GM18951 (cell line): ENCODE measurements at regions not wholly inside any gene's neighbourhood (a gene's known extent, or its start where the extent isn't known, plus 50 kb on each side); places are given as distances from the start of the nearest gene placed in this dataset.
"Not testable (repeated sequence)": the region's sequence is repeated elsewhere in the genome, so short reads cannot be mapped to it uniquely, and the experiment has no call there.

Experiments used
- POLR2A ChIP-seq: IDR thresholded peaks from 4 replicates; pipeline ENCODE4 v1.6.1; 2011; ENCODE audit warnings: mild to moderate bottlenecking; ENCODE audit not compliant: insufficient read length, insufficient read depth; ENCODE audit errors: extremely low read depth
- in situ Hi-C: fragments of 300-500 bp; cut with MboI; formaldehyde crosslinking; loops from one replicate; pipeline ENCODE4 v1.12.0; 2022; ENCODE audit warnings: low sequenced_read_pairs, mixed read lengths, inconsistent platforms; ENCODE audit not compliant: unreplicated experiment

DNA sequence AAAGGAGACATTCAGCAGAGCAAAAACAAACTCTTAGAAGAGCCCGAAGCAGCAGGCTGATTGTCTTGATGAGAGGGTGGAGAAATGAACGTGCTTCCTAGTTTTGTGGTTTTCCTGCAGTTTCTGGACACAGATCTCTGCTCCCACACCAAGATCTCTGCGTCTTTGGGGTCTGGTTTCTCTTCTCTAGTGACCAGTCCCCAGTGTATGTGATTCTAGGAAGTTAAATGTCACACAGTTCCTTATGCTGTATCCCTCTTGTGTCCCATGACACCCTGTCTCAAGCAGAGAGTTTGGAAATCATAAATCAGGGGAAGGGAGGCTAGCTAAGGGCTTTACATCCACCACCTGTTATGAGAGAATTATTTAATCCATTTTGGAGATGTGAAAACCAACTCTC lies 55.4 kb upstream of the KLF14 start:
- no peak for TF ChIP-seq POLR2A
- in situ Hi-C loops: no loop called here

DNA sequence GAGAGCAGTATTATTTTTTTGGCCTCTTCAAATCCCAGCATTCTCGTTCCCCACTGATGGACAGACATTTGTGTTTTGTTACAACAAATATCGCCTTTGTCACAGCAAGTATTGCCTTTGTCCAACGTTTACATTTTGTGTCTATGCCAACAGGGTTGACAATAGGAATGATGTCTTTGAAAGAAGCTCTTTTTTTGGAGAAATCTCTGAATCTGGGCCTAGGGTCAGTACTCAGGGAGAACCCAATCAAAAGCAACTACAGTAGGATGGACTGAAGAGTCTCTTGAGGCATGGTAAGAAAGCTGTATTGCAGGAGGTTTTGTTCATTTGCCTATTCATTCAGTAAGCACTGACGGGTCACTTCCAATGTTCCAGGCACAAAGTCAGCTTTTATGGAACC lies 57.7 kb upstream of the KLF14 start:
- no peak for TF ChIP-seq POLR2A
- in situ Hi-C loops: no loop called here

DNA sequence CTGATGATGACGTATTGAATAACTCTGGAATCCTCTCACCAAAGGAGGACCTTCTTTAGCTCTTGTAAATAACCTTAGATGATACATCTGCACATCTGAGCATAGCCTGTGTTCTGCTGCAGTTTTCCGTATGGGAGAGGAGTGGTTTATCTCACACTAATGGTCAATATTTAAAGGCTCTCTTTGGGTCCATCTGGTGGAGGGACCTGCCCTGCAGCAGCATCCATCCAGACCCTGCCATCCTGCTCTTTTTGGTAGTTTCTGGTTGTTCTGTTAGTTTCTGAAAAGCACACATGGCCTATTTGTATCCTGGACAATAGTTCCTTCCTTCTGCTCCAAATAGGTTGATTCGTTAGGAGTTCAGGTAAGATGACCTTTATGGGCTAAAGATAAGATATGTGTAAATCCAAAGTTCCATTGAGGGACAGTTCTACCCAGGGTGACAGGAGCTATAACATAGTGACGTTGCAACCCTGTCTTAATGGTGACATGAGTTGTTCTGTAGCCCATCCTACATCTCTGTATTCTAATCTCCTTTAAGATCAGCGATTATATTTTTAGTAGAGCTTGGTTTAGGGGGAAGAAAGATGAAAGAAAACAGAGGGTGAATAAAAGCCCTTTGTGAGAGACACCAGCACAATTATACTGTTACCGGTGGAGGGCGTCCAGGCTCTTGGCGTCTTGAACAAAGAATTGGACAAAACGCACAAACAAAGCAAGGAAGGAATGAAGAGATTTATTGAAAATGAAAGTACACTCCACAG lies 60.0 kb upstream of the KLF14 start:
- no peak for TF ChIP-seq POLR2A
- in situ Hi-C loops: no loop called here

DNA sequence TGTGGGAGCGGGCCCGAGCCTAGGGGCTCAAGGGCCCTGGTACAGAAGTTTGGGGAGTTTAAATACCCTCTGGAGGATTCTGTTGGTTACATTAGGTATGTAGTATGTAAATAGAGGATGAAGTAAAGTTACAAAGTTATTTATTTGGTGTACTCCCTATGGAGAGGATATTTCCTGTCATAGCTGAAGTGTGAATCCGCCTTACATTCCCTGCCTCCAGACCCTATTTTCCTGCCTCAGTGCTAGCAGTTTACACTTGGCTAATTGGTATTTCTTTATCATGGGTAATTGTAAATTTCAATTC lies 60.6 kb upstream of the KLF14 start:
- no peak for TF ChIP-seq POLR2A
- in situ Hi-C loops: no loop called here

DNA sequence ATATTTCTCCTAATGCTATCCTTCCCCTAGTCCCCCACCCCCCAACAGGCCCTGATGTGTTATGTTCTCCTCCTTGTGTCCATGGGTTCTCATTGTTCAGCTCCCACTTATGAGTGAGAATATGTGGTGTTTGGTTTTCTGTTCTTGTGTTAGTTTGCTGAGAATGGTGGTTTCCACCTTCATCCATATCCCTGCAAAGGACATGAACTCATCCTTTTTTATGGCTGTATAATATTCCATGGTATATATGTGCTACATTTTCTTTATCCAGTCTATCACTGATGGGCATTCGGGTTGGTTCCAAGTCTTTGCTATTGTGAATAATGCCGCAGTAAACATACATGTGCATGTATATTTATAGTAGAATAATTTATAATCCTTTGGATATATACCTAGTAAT lies 62.4 kb upstream of the KLF14 start:
- in situ Hi-C loops: not testable (repeated sequence)

DNA sequence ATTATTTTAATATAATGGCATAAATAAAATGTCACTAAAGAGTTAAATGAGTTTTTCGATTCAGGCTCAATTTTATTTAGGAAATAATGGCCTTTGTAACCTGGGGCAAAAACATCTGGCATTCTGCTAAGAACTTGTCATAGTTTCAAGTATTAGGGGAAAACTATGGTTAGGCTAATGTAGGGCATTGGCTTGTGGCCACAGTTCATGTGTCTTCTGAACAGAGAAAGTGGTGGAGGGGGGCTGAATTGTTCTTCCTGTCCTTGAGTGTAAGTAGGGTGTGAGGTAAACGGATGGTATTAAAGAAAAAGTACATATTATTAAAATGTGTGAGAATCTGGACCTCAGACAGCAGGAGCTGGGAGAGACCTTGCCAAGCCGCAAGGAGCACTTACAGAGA lies 69.1 kb upstream of the KLF14 start:
- in situ Hi-C loops: no loop called here
- no peak for TF ChIP-seq POLR2A

DNA sequence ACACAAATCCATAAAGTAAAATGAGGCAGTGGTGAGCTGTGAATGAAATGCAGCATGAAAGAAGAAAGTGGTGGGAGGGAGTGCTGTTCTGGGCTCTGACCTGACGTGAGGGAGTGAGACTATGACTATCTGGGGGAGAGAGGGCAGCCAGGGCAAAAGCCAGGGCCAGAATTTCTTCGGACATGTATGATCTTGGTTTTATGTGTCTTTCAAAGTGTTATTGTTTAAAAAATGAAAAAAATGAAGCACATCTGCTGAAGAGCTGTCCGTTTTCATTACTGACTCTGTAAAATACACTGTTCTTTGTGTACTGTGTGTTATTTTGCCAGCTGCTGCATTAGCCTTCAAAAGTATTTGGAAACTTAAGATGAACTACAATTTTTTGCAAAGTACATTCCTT lies 70.2 kb upstream of the KLF14 start:
- in situ Hi-C loops: no loop called here
- TF ChIP-seq POLR2A: no peak

DNA sequence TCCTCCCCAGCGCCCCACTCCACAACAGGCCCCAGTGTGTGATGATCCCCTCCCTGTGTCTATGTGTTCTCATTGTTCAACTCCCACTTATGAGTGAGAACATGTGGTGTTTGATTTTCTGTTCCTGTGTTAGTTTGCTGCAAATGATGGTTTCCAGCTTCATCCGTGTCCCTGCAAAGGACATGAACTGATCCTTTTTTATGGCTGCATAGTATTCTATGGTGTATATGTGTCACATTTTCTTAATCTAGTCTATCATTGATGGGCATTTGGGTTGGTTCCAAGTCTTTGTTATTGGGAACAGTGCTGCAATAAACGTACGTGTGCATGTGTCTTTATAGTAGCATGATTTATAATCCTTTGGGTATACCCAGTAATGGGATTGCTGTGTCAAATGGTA lies 78.8 kb upstream of the KLF14 start:
- in situ Hi-C loops: not testable (repeated sequence)

DNA sequence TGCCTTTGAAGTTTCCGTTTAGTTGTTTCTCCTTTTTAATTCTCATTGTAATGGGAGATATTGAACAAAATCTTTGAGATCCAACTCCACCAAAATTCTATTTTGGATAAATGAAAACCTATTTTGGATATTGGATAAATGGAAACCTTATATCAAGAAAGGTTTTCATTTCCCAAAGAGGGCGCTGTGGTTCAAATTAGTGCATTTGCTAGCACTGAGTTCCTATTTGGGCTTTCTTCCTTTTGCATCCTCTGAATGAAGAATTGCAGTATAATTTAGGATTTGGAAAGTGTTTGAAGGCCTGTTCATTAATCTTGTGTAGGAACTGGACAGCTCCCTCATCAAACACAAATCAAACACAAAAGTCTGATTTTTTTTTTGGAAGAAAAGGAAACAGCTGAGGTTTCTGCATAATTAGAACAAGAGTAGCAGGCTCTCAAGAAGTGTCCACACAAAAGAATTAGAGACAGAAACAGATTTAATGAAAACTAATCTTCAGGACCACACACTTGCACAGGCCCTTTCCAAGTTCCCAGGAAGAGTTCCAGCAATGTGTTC lies 80.8 kb upstream of the KLF14 start:
- TF ChIP-seq POLR2A: no peak
- in situ Hi-C loops: no loop called here

DNA sequence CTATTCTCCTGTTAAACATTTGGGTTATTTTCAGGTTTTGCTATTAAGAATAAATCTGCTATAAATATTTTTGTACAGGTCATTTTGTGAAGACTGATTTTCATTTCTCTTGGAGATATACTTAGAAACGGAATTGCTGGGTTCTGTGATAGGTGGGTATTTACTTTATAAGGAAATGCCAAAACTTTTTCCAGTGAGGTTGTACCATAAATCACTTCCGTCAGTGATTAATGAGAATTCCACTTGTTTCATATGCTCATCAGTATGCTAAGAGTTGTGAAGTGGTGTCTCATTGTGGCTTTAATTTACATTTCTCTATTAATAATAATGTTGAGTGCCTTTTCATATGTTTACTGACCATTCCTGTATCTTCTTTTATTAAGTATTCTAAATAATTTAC lies 84.0 kb upstream of the KLF14 start:
- no peak for TF ChIP-seq POLR2A
- in situ Hi-C loops: no loop called here

DNA sequence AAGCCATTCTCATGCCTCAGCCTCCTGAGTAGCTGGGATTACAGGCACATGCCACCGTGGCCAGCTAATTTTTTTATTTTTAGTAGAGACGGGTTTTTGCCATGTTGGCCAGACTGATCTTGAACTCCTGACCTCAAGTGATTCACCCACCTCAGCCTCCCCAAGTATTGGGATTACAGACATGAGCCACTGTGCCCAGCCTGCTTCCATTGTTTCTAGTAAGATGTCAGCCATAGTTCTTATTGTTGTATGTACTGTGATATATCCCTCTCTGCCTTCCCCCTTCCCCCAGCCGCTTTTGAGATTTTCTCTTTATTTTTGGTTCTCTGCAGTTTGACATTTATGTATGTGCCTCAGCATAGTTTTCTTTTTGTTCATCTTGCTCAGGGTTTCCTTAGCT lies 87.9 kb upstream of the KLF14 start:
- TF ChIP-seq POLR2A: no peak
- in situ Hi-C loops: no loop called here

DNA sequence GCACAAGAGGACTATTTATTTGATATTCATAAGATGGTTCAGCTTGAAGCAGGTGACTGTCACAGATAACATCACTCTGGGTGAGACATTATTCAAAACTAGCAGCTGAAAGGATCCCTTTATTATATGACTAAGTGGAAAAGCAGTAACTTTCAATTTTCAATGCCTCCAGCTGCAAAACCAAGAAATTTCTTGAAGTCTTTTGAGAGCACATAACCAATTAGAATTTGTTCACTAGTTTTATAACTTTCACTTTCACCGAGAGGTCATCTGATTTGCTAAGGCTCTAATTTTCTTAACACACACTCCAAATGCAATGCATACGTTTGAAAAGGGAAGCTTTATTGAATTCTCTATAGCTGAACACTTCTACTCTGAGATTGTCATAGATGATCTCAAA lies 88.6 kb upstream of the KLF14 start:
- in situ Hi-C loops: no loop called here
- TF ChIP-seq POLR2A: no peak

DNA sequence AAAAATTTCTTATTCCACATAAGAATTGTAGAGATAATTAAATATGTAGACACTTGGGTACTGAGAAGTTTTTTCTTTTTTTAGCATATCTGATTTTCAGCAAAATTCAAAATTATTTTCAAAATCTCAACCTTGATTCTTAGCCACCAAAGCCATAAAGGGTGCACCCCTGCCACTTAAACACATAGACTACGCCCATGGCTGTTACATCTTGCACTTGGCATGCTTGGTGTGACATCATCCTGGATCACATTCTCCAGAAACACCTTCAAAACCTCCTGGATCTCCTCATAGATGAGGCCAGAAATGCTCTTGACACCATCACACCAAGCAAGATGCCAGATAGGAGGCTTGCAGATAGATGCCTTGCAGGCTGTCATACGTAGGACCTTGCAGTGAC lies 89.1 kb upstream of the KLF14 start:
- in situ Hi-C loops: no loop called here
- TF ChIP-seq POLR2A: no peak

DNA sequence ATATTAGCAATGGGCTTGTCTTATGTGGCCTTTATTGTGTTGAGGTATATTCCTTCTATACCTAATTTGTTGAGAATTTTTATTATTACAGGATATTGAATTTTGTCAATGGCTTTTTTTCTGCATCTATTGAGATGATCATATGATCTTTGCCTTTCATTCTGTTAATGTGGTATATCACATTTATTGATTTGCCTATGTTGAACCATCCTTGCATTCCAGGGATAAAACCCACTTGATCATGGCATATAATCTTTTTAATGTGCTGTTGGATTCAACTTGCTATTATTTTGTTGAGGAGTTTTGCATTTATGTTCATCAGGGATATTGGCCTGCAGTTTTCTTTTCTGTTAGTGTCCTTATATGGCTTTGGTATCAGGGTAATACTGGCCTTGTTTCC lies 91.8 kb upstream of the KLF14 start:
- TF ChIP-seq POLR2A: no peak
- in situ Hi-C loops: no loop called here

DNA sequence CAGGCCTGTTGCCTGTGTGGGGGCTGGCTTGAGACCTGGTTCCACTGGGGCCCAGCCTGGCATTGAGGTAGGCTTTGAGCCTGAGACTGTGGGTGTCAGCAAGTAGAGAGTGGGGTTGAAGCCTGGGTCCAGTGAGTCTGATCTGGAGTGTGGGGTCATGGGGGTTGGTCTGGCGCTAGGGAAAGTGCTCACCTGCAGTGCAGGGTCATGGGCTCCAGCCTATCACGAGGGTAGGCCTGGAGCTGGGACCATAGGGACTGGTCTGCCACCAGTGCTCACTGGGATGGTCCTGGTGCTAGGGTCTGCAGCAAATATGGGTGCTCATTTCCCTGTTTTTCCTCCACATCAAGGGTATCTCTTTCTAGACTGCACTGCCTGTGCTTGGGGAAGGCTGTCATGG lies 95.4 kb upstream of the KLF14 start:
- no peak for TF ChIP-seq POLR2A
- in situ Hi-C loops: no loop called here

DNA sequence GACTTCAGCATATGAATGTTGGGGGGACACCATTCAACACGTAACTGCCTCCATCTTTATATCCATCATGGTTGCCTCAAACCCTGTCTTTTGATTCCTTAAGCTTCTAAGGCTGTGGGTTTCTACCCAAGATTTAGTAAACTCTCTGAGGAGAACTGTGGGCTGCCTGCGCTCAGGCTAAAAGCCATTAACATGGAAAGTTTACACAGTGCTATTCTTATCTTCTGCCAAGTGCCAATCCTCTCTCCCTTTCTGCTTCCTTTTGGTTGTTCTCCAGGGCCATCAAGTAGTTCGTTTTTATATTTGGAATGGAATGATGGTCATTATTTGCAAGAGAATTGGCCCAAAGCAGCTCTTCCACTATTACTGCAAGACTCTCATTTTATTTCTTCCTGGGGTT lies 97.3 kb upstream of the KLF14 start:
- in situ Hi-C loops: no loop called here
- TF ChIP-seq POLR2A: no peak
